Mesendoderm (in vitro differentiated cells): ENCODE measurements at regions not wholly inside any gene's neighbourhood (a gene's known extent, or its start where the extent isn't known, plus 50 kb on each side); places are given as distances from the start of the nearest gene placed in this dataset.
A peak's percentile ranks its signal among the peaks of the same experiment; 100 is the strongest.

ENCODE experiments used
- DNase-seq: peaks from one replicate; pipeline ENCODE4 v3.0.0; 2013
- H2AK5ac ChIP-seq: 2 replicates; pipeline ENCODE4 v1.6.1; 2013; ENCODE audit warnings: low read length, inconsistent platforms
- H2BK120ac ChIP-seq: 2 replicates; pipeline ENCODE4 v1.6.1; 2013; ENCODE audit warnings: low read depth, mild to moderate bottlenecking, low read length, moderate library complexity, mixed read lengths
- H2BK15ac ChIP-seq: replicated peaks from 2 replicates; pipeline ENCODE4 v1.6.1; 2013; ENCODE audit warnings: low read depth, mild to moderate bottlenecking, moderate library complexity
- H2BK5ac ChIP-seq: 2 replicates; pipeline ENCODE4 v1.6.1; 2013; ENCODE audit warnings: low read length, inconsistent platforms
- H3K18ac ChIP-seq: 2 replicates; pipeline ENCODE4 v1.6.1; 2013; ENCODE audit warnings: mild to moderate bottlenecking, low read length, mixed read lengths
- H3K23ac ChIP-seq: one replicate; pipeline ENCODE4 v1.6.1; 2013; ENCODE audit warnings: low read length
- H3K27ac ChIP-seq: 2 replicates; pipeline ENCODE4 v1.5.1; 2013; ENCODE audit warnings: low read depth, mild to moderate bottlenecking, inconsistent platforms, low read length, moderate library complexity
- H3K27me3 ChIP-seq: 2 replicates; pipeline ENCODE4 v1.6.1; 2013; ENCODE audit warnings: low read length, control low read depth, mild to moderate bottlenecking, inconsistent platforms; ENCODE audit not compliant: insufficient read depth, poor library complexity
- H3K36me3 ChIP-seq: 2 replicates; pipeline ENCODE4 v1.6.1; 2013; ENCODE audit warnings: low read length, inconsistent platforms; ENCODE audit not compliant: control insufficient read depth, insufficient read depth
- H3K4ac ChIP-seq: one replicate; pipeline ENCODE4 v1.6.1; 2013; ENCODE audit warnings: low read depth, mild to moderate bottlenecking, low read length, moderate library complexity
- H3K4me1 ChIP-seq: 2 replicates; pipeline ENCODE4 v1.6.1; 2013; ENCODE audit warnings: low read depth, low read length, inconsistent platforms; ENCODE audit not compliant: control insufficient read depth
- H3K4me2 ChIP-seq: 2 replicates; pipeline ENCODE4 v1.6.1; 2013; ENCODE audit warnings: low read length
- H3K4me3 ChIP-seq: 2 replicates; pipeline ENCODE4 v1.5.1; 2013; ENCODE audit warnings: mild to moderate bottlenecking, low read length
- H3K56ac ChIP-seq: one replicate; pipeline ENCODE4 v1.6.1; 2013; ENCODE audit warnings: low read length
- H3K79me1 ChIP-seq: 2 replicates; pipeline ENCODE4 v1.6.1; 2013; ENCODE audit warnings: low read length, inconsistent platforms
- H3K79me2 ChIP-seq: 2 replicates; pipeline ENCODE4 v1.6.1; 2013; ENCODE audit warnings: mild to moderate bottlenecking, low read length; ENCODE audit not compliant: control insufficient read depth, insufficient read depth
- H3K9ac ChIP-seq: 2 replicates; pipeline ENCODE4 v1.6.1; 2013; ENCODE audit warnings: low read length, inconsistent platforms
- H4K5ac ChIP-seq: one replicate; pipeline ENCODE4 v1.6.1; 2013; ENCODE audit warnings: low read length
- H4K8ac ChIP-seq: one replicate; pipeline ENCODE4 v1.6.1; 2013; ENCODE audit warnings: low read depth, mild to moderate bottlenecking, control low read depth, low read length, moderate library complexity
- WGBS: extraction: QIAGEN DNeasy Blood & Tissue Kit; methylation state at CpG from one replicate; pipeline ENCODE4 v1.1.7; 2013; ENCODE audit warnings: low lambda C conversion rate, missing lambda C conversion rate; ENCODE audit not compliant: insufficient coverage; ENCODE audit errors: extremely low coverage; 5-methylcytosine and 5-hydroxymethylcytosine counted together

GRCh38 chr1:198893763-198894444 is 255.1 kb downstream of the PTPRC start:
- Histone ChIP-seq H3K4me1 (no peaks in the 10 kb centered on the region), H3K4ac (no peak overlapping the region), H2BK120ac (no peak overlapping the region), H4K8ac (no peak overlapping the region), H2BK5ac (no peak overlapping the region), H3K23ac (no peak overlapping the region), H3K9ac (no peak overlapping the region), H3K79me2 (no peaks in the 10 kb centered on the region), H3K79me1 (no peaks in the 10 kb centered on the region), H3K4me3 (no peak overlapping the region), H3K56ac (no peak overlapping the region), H2AK5ac (no peak overlapping the region), H3K27ac (no peak overlapping the region), H3K4me2 (no peak overlapping the region), H3K36me3 (no peaks in the 10 kb centered on the region), H2BK15ac (no peak overlapping the region), H3K18ac (no peak overlapping the region), H4K5ac (no peak overlapping the region), H3K27me3 (no peaks in the 10 kb centered on the region)
- WGBS, result no CpG with 5 or more reads among the region's 4 CpGs
- DNase-seq, result peak; percentile 23

- Histone ChIP-seq H2BK15ac (no peak overlapping the region), H4K5ac (no peak overlapping the region), H3K4ac (no peak overlapping the region), H4K8ac (no peak overlapping the region), H3K4me3 (no peak overlapping the region), H3K18ac (no peak overlapping the region), H3K79me1 (no peaks in the 10 kb centered on the region), H2BK120ac (no peak overlapping the region), H3K56ac (no peak overlapping the region), H3K9ac (no peak overlapping the region), H3K23ac (no peak overlapping the region), H2AK5ac (no peak overlapping the region), H3K27me3 (no peaks in the 10 kb centered on the region), H3K36me3 (no peaks in the 10 kb centered on the region), H3K79me2 (no peaks in the 10 kb centered on the region), H3K4me2 (no peak overlapping the region), H3K27ac (no peak overlapping the region), H2BK5ac (no peak overlapping the region), H3K4me1 (no peaks in the 10 kb centered on the region)
- WGBS, result no CpG with 5 or more reads among the region's 3 CpGs
- no peak for DNase-seq
Observed at GRCh38 chr1:198901266-198901665, 262.4 kb downstream of the PTPRC start.

- DNase-seq, result peak; percentile 6
- Histone ChIP-seq H3K79me2 (no peaks in the 10 kb centered on the region), H3K56ac (no peak overlapping the region), H4K5ac (no peak overlapping the region), H2BK15ac (no peak overlapping the region), H4K8ac (no peak overlapping the region), H2AK5ac (no peak overlapping the region), H2BK5ac (no peak overlapping the region), H3K4me1 (no peaks in the 10 kb centered on the region), H3K27ac (no peak overlapping the region), H3K36me3 (no peaks in the 10 kb centered on the region), H2BK120ac (no peak overlapping the region), H3K23ac (no peak overlapping the region), H3K4ac (no peak overlapping the region), H3K18ac (no peak overlapping the region), H3K4me3 (no peak overlapping the region), H3K79me1 (no peaks in the 10 kb centered on the region), H3K9ac (no peak overlapping the region), H3K4me2 (no peak overlapping the region), H3K27me3 (no peaks in the 10 kb centered on the region)
- no CpG with 5 or more reads among the region's 5 CpGs for WGBS
Observed at GRCh38 chr1:198902655-198903054, 263.8 kb downstream of the PTPRC start.

- Histone ChIP-seq H3K4me2 (no peak overlapping the region), H3K4ac (no peak overlapping the region), H3K27me3 (no peaks in the 10 kb centered on the region), H3K27ac (no peak overlapping the region), H2BK120ac (no peak overlapping the region), H3K79me1 (no peaks in the 10 kb centered on the region), H3K23ac (no peak overlapping the region), H3K4me3 (no peak overlapping the region), H3K9ac (no peak overlapping the region), H3K79me2 (no peaks in the 10 kb centered on the region), H4K5ac (no peak overlapping the region), H2BK5ac (no peak overlapping the region), H3K4me1 (no peaks in the 10 kb centered on the region), H4K8ac (no peak overlapping the region), H2AK5ac (no peak overlapping the region), H3K36me3 (no peaks in the 10 kb centered on the region), H3K18ac (no peak overlapping the region), H2BK15ac (no peak overlapping the region), H3K56ac (no peak overlapping the region)
- no CpG with 5 or more reads among the region's 3 CpGs for WGBS
- DNase-seq, result peak; percentile 54
Observed at GRCh38 chr1:198903203-198903602, 264.4 kb downstream of the PTPRC start.

DNA sequence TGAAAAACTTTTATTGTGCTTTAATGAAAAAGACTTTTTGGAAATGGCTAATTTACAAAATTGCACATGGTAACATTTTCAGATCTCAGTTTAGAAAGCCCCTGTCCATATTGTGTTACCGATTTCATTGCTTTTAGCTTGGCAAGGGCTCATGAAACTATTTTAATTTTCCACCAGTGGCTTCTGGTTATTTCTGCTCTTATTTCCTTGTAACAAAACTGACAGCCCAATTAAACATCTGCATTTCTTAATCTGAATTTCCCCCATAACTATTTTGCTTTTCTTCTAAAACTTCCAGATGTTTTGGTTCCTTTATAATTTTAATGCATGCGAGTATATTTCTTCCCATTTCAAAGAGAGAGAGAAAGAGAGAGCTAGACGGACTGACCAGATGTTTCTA is 264.8 kb downstream of the PTPRC start:
- no peak overlapping the region for H3K56ac ChIP-seq
- H4K5ac ChIP-seq, result no peak overlapping the region
- H3K18ac ChIP-seq, result no peak overlapping the region
- H3K27ac ChIP-seq, result no peak overlapping the region
- no peak overlapping the region for H3K4ac ChIP-seq
- H3K27me3 ChIP-seq, result no peaks in the 10 kb centered on the region
- no peak overlapping the region for H2BK15ac ChIP-seq
- H3K9ac ChIP-seq, result no peak overlapping the region
- no peak overlapping the region for H2BK5ac ChIP-seq
- no peaks in the 10 kb centered on the region for H3K36me3 ChIP-seq
- H4K8ac ChIP-seq, result no peak overlapping the region
- DNase-seq, result no peak
- WGBS, result no CpG with 5 or more reads among the region's 3 CpGs
- H2BK120ac ChIP-seq, result no peak overlapping the region
- no peaks in the 10 kb centered on the region for H3K79me1 ChIP-seq
- H3K4me1 ChIP-seq, result no peaks in the 10 kb centered on the region
- no peak overlapping the region for H3K4me3 ChIP-seq
- no peak overlapping the region for H3K23ac ChIP-seq
- no peak overlapping the region for H2AK5ac ChIP-seq
- no peak overlapping the region for H3K4me2 ChIP-seq
- no peaks in the 10 kb centered on the region for H3K79me2 ChIP-seq

DNA sequence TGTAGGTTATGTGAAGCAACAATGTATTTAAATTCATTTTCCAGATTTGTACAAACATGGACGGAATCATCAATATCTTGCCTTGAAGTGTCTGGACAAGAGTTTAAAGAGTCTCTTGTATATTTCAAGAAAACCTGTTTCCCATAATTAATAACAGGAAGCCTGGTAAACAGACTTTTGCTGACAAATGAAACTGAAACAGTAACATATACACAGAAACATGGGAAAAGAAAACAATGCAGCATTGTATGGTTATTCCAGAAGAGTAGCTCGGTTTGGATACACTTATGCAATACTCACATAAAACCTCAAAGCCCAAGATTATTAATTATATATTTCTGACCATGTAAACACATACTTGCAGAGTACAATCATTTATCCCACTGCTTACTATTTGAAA is 265.5 kb downstream of the PTPRC start:
- no peak overlapping the region for H3K9ac ChIP-seq
- no peaks in the 10 kb centered on the region for H3K27me3 ChIP-seq
- H3K56ac ChIP-seq, result no peak overlapping the region
- WGBS, result no CpG with 5 or more reads among the region's 2 CpGs
- H2AK5ac ChIP-seq, result no peak overlapping the region
- no peak overlapping the region for H4K8ac ChIP-seq
- no peak overlapping the region for H3K4me2 ChIP-seq
- no peak overlapping the region for H2BK120ac ChIP-seq
- H3K27ac ChIP-seq, result no peak overlapping the region
- DNase-seq, result no peak
- no peak overlapping the region for H3K23ac ChIP-seq
- H3K4me3 ChIP-seq, result no peak overlapping the region
- H3K79me1 ChIP-seq, result no peaks in the 10 kb centered on the region
- no peak overlapping the region for H4K5ac ChIP-seq
- no peak overlapping the region for H3K4ac ChIP-seq
- no peak overlapping the region for H2BK5ac ChIP-seq
- H3K36me3 ChIP-seq, result no peaks in the 10 kb centered on the region
- no peak overlapping the region for H2BK15ac ChIP-seq
- H3K4me1 ChIP-seq, result no peaks in the 10 kb centered on the region
- no peaks in the 10 kb centered on the region for H3K79me2 ChIP-seq
- H3K18ac ChIP-seq, result no peak overlapping the region
